ENCODE measurements at regions not wholly inside any gene's neighbourhood (a gene's known extent, or its start where the extent isn't known, plus 50 kb on each side); places are given as distances from the start of the nearest gene placed in this dataset.
A peak's percentile ranks its signal among the peaks of the same experiment; 100 is the strongest.
"Not testable (repeated sequence)": the region's sequence is repeated elsewhere in the genome, so short reads cannot be mapped to it uniquely, and the experiment has no call there.

- Mint-ChIP-seq H3K4me3 (no peak overlapping the region), H3K27ac (no peak overlapping the region), H3K36me3 (ENCODE audit: low read depth) (no peaks in the 10 kb centered on the region), H3K9me3 (peaks cover 7% of the 10 kb centered on the region), H3K4me1 (ENCODE audit: low read depth) (no peaks in the 10 kb centered on the region), H3K27me3 (no peaks in the 10 kb centered on the region)
- Histone ChIP-seq H3K27ac (ENCODE audit: low read depth in 1 of 2, low read length in 2 of 2) (no peak overlapping the region), H3K4me3 (ENCODE audit: low read length) (no peak overlapping the region), H3K36me3 (ENCODE audit: insufficient read depth, low read length) (no peaks in the 10 kb centered on the region), H3K9me3 (ENCODE audit: control insufficient read depth in 1 of 2, insufficient read depth in 1 of 2, low read length in 2 of 2) (peaks cover 0 to 1% of the 10 kb centered on the region in 2 experiments), H3K4me1 (ENCODE audit: insufficient read depth, low read length) (no peaks in the 10 kb centered on the region), H3K27me3 (ENCODE audit: control insufficient read depth in 1 of 2, insufficient read depth in 2 of 2, low read length in 2 of 2) (no peaks in the 10 kb centered on the region)
- TF ChIP-seq CTCF (IDR thresholded peaks at IDR 0.05), result no peak
- DNase-seq (peak in 1 of 14 experiments; percentile 4), ATAC-seq (ENCODE audit: poor library complexity) (no peak)
- intact Hi-C loops (cut with DNase I, micrococcal nuclease), result no loop called here
- ChIA-PET POLR2A (no interaction called here), CTCF (no interaction called here)
Observed at GRCh38 chr6:67433124-67433523, 1202.0 kb upstream of the ADGRB3 start.

GRCh38 chr6:67431076-67431475 is 1204.0 kb upstream of the ADGRB3 start:
- ATAC-seq (ENCODE audit: poor library complexity), result no peak

GRCh38 chr6:67426686-67427085 is 1208.4 kb upstream of the ADGRB3 start:
- H3K4me1 ChIP-seq (ENCODE audit: insufficient read depth, low read length); H3K4me3 ChIP-seq (ENCODE audit: low read length); H3K27ac ChIP-seq (ENCODE audit: low read depth in 1 of 2, low read length in 2 of 2); CTCF ChIA-PET; DNase-seq; H3K27me3 ChIP-seq (ENCODE audit: control insufficient read depth in 1 of 2, insufficient read depth in 2 of 2, low read length in 2 of 2); H3K36me3 Mint-ChIP-seq (ENCODE audit: low read depth); H3K9me3 ChIP-seq (ENCODE audit: control insufficient read depth in 1 of 2, insufficient read depth in 1 of 2, low read length in 2 of 2); H3K27ac Mint-ChIP-seq; H3K4me1 Mint-ChIP-seq (ENCODE audit: low read depth); H3K36me3 ChIP-seq (ENCODE audit: insufficient read depth, low read length); H3K4me3 Mint-ChIP-seq; intact Hi-C loops (cut with DNase I, micrococcal nuclease); POLR2A ChIA-PET; ATAC-seq (ENCODE audit: poor library complexity); H3K27me3 Mint-ChIP-seq: not testable (repeated sequence)
- H3K9me3 Mint-ChIP-seq, result peaks cover 15% of the 10 kb centered on the region

More at GRCh38 chr6:67431076-67431475, 1204.0 kb upstream of the ADGRB3 start:
- DNase-seq, result no peak
- no peak overlapping the region for H3K27ac Mint-ChIP-seq
- H3K4me1 Mint-ChIP-seq (ENCODE audit: low read depth), result no peaks in the 10 kb centered on the region
- no peak overlapping the region for H3K4me3 Mint-ChIP-seq
- Histone ChIP-seq H3K9me3 (ENCODE audit: control insufficient read depth in 1 of 2, insufficient read depth in 1 of 2, low read length in 2 of 2) (peaks cover 0 to 7% of the 10 kb centered on the region in 2 experiments), H3K4me1 (ENCODE audit: insufficient read depth, low read length) (no peaks in the 10 kb centered on the region), H3K36me3 (ENCODE audit: insufficient read depth, low read length) (no peaks in the 10 kb centered on the region), H3K4me3 (ENCODE audit: low read length) (no peak overlapping the region), H3K27me3 (ENCODE audit: control insufficient read depth in 1 of 2, insufficient read depth in 2 of 2, low read length in 2 of 2) (no peaks in the 10 kb centered on the region), H3K27ac (ENCODE audit: low read depth in 1 of 2, low read length in 2 of 2) (no peak overlapping the region)
- H3K9me3 Mint-ChIP-seq, result peaks cover 11% of the 10 kb centered on the region
- POLR2A ChIA-PET, result no interaction called here
- CTCF ChIA-PET, result no interaction called here
- H3K27me3 Mint-ChIP-seq, result no peaks in the 10 kb centered on the region
- no peaks in the 10 kb centered on the region for H3K36me3 Mint-ChIP-seq (ENCODE audit: low read depth)
- no peak for TF ChIP-seq CTCF (IDR thresholded peaks at IDR 0.05)
- intact Hi-C loops (cut with DNase I, micrococcal nuclease), result no loop called here

GRCh38 chr6:67412035-67412434 is 1223.0 kb upstream of the ADGRB3 start:
- Histone ChIP-seq H3K4me3 (ENCODE audit: low read length) (no peak overlapping the region), H3K4me1 (ENCODE audit: insufficient read depth, low read length) (no peaks in the 10 kb centered on the region), H3K27me3 (ENCODE audit: control insufficient read depth in 1 of 2, insufficient read depth in 2 of 2, low read length in 2 of 2) (no peaks in the 10 kb centered on the region), H3K36me3 (ENCODE audit: insufficient read depth, low read length) (no peaks in the 10 kb centered on the region), H3K27ac (ENCODE audit: low read depth in 1 of 2, low read length in 2 of 2) (no peak overlapping the region), H3K9me3 (ENCODE audit: control insufficient read depth in 1 of 2, insufficient read depth in 1 of 2, low read length in 2 of 2) (no peaks in the 10 kb centered on the region)
- ChIA-PET CTCF (no interaction called here), POLR2A (no interaction called here)
- ATAC-seq (ENCODE audit: poor library complexity), result no peak
- H3K36me3 Mint-ChIP-seq (ENCODE audit: low read depth), result no peaks in the 10 kb centered on the region
- intact Hi-C loops (cut with DNase I, micrococcal nuclease), result no loop called here
- H3K4me1 Mint-ChIP-seq (ENCODE audit: low read depth), result no peaks in the 10 kb centered on the region
- no peaks in the 10 kb centered on the region for H3K27me3 Mint-ChIP-seq
- H3K4me3 Mint-ChIP-seq, result no peak overlapping the region
- H3K27ac Mint-ChIP-seq, result no peak overlapping the region
- DNase-seq, result no peak
- TF ChIP-seq CTCF (IDR thresholded peaks at IDR 0.05), result no peak
- peaks cover under 1% of the 10 kb centered on the region for H3K9me3 Mint-ChIP-seq
